Mesendoderm (in vitro differentiated cells): ENCODE measurements at regions not wholly inside any gene's neighbourhood (a gene's known extent, or its start where the extent isn't known, plus 50 kb on each side); places are given as distances from the start of the nearest gene placed in this dataset.
A peak's percentile ranks its signal among the peaks of the same experiment; 100 is the strongest.

ENCODE experiments used
- DNase-seq: peaks from one replicate; pipeline ENCODE4 v3.0.0; 2013
- H2AK5ac ChIP-seq: 2 replicates; pipeline ENCODE4 v1.6.1; 2013; ENCODE audit warnings: low read length, inconsistent platforms
- H2BK120ac ChIP-seq: 2 replicates; pipeline ENCODE4 v1.6.1; 2013; ENCODE audit warnings: low read depth, mild to moderate bottlenecking, low read length, moderate library complexity, mixed read lengths
- H2BK15ac ChIP-seq: replicated peaks from 2 replicates; pipeline ENCODE4 v1.6.1; 2013; ENCODE audit warnings: low read depth, mild to moderate bottlenecking, moderate library complexity
- H2BK5ac ChIP-seq: 2 replicates; pipeline ENCODE4 v1.6.1; 2013; ENCODE audit warnings: low read length, inconsistent platforms
- H3K18ac ChIP-seq: 2 replicates; pipeline ENCODE4 v1.6.1; 2013; ENCODE audit warnings: mild to moderate bottlenecking, low read length, mixed read lengths
- H3K23ac ChIP-seq: one replicate; pipeline ENCODE4 v1.6.1; 2013; ENCODE audit warnings: low read length
- H3K27ac ChIP-seq: 2 replicates; pipeline ENCODE4 v1.5.1; 2013; ENCODE audit warnings: low read depth, mild to moderate bottlenecking, inconsistent platforms, low read length, moderate library complexity
- H3K27me3 ChIP-seq: 2 replicates; pipeline ENCODE4 v1.6.1; 2013; ENCODE audit warnings: low read length, control low read depth, mild to moderate bottlenecking, inconsistent platforms; ENCODE audit not compliant: insufficient read depth, poor library complexity
- H3K36me3 ChIP-seq: 2 replicates; pipeline ENCODE4 v1.6.1; 2013; ENCODE audit warnings: low read length, inconsistent platforms; ENCODE audit not compliant: control insufficient read depth, insufficient read depth
- H3K4ac ChIP-seq: one replicate; pipeline ENCODE4 v1.6.1; 2013; ENCODE audit warnings: low read depth, mild to moderate bottlenecking, low read length, moderate library complexity
- H3K4me1 ChIP-seq: 2 replicates; pipeline ENCODE4 v1.6.1; 2013; ENCODE audit warnings: low read depth, low read length, inconsistent platforms; ENCODE audit not compliant: control insufficient read depth
- H3K4me2 ChIP-seq: 2 replicates; pipeline ENCODE4 v1.6.1; 2013; ENCODE audit warnings: low read length
- H3K4me3 ChIP-seq: 2 replicates; pipeline ENCODE4 v1.5.1; 2013; ENCODE audit warnings: mild to moderate bottlenecking, low read length
- H3K56ac ChIP-seq: one replicate; pipeline ENCODE4 v1.6.1; 2013; ENCODE audit warnings: low read length
- H3K79me1 ChIP-seq: 2 replicates; pipeline ENCODE4 v1.6.1; 2013; ENCODE audit warnings: low read length, inconsistent platforms
- H3K79me2 ChIP-seq: 2 replicates; pipeline ENCODE4 v1.6.1; 2013; ENCODE audit warnings: mild to moderate bottlenecking, low read length; ENCODE audit not compliant: control insufficient read depth, insufficient read depth
- H3K9ac ChIP-seq: 2 replicates; pipeline ENCODE4 v1.6.1; 2013; ENCODE audit warnings: low read length, inconsistent platforms
- H4K5ac ChIP-seq: one replicate; pipeline ENCODE4 v1.6.1; 2013; ENCODE audit warnings: low read length
- H4K8ac ChIP-seq: one replicate; pipeline ENCODE4 v1.6.1; 2013; ENCODE audit warnings: low read depth, mild to moderate bottlenecking, control low read depth, low read length, moderate library complexity
- WGBS: extraction: QIAGEN DNeasy Blood & Tissue Kit; methylation state at CpG from one replicate; pipeline ENCODE4 v1.1.7; 2013; ENCODE audit warnings: low lambda C conversion rate, missing lambda C conversion rate; ENCODE audit not compliant: insufficient coverage; ENCODE audit errors: extremely low coverage; 5-methylcytosine and 5-hydroxymethylcytosine counted together

GRCh38 chr5:167230414-167230813, 1061.0 kb upstream of the WWC1 start:
- no CpG with 5 or more reads among the region's 1 CpG for WGBS

GRCh38 chr5:167232675-167233311, 1058.7 kb upstream of the WWC1 start:
- no peak overlapping the region for H2AK5ac ChIP-seq
- no CpG with 5 or more reads among the region's 3 CpGs for WGBS
- H3K79me1 ChIP-seq, result no peaks in the 10 kb centered on the region
- H3K36me3 ChIP-seq, result no peaks in the 10 kb centered on the region
- no peak overlapping the region for H3K4me2 ChIP-seq
- no peak overlapping the region for H3K18ac ChIP-seq
- no peak overlapping the region for H3K4me3 ChIP-seq
- no peaks in the 10 kb centered on the region for H3K79me2 ChIP-seq
- no peak for DNase-seq
- H2BK15ac ChIP-seq, result no peak overlapping the region
- H3K9ac ChIP-seq, result no peak overlapping the region
- H3K27ac ChIP-seq, result no peak overlapping the region
- H3K4ac ChIP-seq, result no peak overlapping the region
- no peak overlapping the region for H2BK5ac ChIP-seq
- no peak overlapping the region for H4K5ac ChIP-seq
- H4K8ac ChIP-seq, result no peak overlapping the region
- no peak overlapping the region for H2BK120ac ChIP-seq
- H3K4me1 ChIP-seq, result no peaks in the 10 kb centered on the region
- peak overlapping the region; percentile 2 for H3K56ac ChIP-seq
- no peaks in the 10 kb centered on the region for H3K27me3 ChIP-seq
- no peak overlapping the region for H3K23ac ChIP-seq

More at GRCh38 chr5:167230414-167230813, 1061.0 kb upstream of the WWC1 start:
- Histone ChIP-seq H2AK5ac (no peak overlapping the region), H3K36me3 (no peaks in the 10 kb centered on the region), H3K18ac (no peak overlapping the region), H2BK15ac (no peak overlapping the region), H3K56ac (no peak overlapping the region), H4K8ac (no peak overlapping the region), H3K27ac (no peak overlapping the region), H3K27me3 (no peaks in the 10 kb centered on the region), H3K79me2 (no peaks in the 10 kb centered on the region), H3K79me1 (no peaks in the 10 kb centered on the region), H2BK5ac (no peak overlapping the region), H4K5ac (no peak overlapping the region), H3K4me1 (no peaks in the 10 kb centered on the region), H2BK120ac (no peak overlapping the region), H3K4ac (no peak overlapping the region), H3K23ac (no peak overlapping the region), H3K9ac (no peak overlapping the region), H3K4me3 (no peak overlapping the region), H3K4me2 (no peak overlapping the region)
- DNase-seq, result no peak

- no peak overlapping the region for H3K23ac ChIP-seq
- no peak overlapping the region for H3K27ac ChIP-seq
- WGBS, result no CpG with 5 or more reads among the region's 3 CpGs
- no peaks in the 10 kb centered on the region for H3K36me3 ChIP-seq
- no peaks in the 10 kb centered on the region for H3K79me2 ChIP-seq
- H3K4me3 ChIP-seq, result no peak overlapping the region
- H2BK15ac ChIP-seq, result no peak overlapping the region
- no peak overlapping the region for H3K4ac ChIP-seq
- H3K9ac ChIP-seq, result no peak overlapping the region
- H2BK5ac ChIP-seq, result no peak overlapping the region
- H3K56ac ChIP-seq, result no peak overlapping the region
- no peak overlapping the region for H2AK5ac ChIP-seq
- H3K18ac ChIP-seq, result no peak overlapping the region
- H2BK120ac ChIP-seq, result no peak overlapping the region
- H3K27me3 ChIP-seq, result no peaks in the 10 kb centered on the region
- H3K4me1 ChIP-seq, result no peaks in the 10 kb centered on the region
- DNase-seq, result no peak
- H3K4me2 ChIP-seq, result no peak overlapping the region
- H4K8ac ChIP-seq, result peak overlapping the region; percentile 0
- no peaks in the 10 kb centered on the region for H3K79me1 ChIP-seq
- H4K5ac ChIP-seq, result no peak overlapping the region
Measured at GRCh38 chr5:167233507-167234220, 1057.8 kb upstream of the WWC1 start.

- H3K36me3 ChIP-seq, result no peaks in the 10 kb centered on the region
- H3K79me1 ChIP-seq, result no peaks in the 10 kb centered on the region
- H3K9ac ChIP-seq, result no peak overlapping the region
- H3K27ac ChIP-seq, result no peak overlapping the region
- H3K4me3 ChIP-seq, result no peak overlapping the region
- H3K18ac ChIP-seq, result no peak overlapping the region
- no peak for DNase-seq
- no peaks in the 10 kb centered on the region for H3K4me1 ChIP-seq
- H2BK15ac ChIP-seq, result no peak overlapping the region
- no peak overlapping the region for H2BK120ac ChIP-seq
- H3K27me3 ChIP-seq, result no peaks in the 10 kb centered on the region
- no peaks in the 10 kb centered on the region for H3K79me2 ChIP-seq
- no peak overlapping the region for H3K4me2 ChIP-seq
- no peak overlapping the region for H2BK5ac ChIP-seq
- H4K8ac ChIP-seq, result no peak overlapping the region
- H4K5ac ChIP-seq, result no peak overlapping the region
- H3K4ac ChIP-seq, result no peak overlapping the region
- H2AK5ac ChIP-seq, result no peak overlapping the region
- no CpG with 5 or more reads among the region's 6 CpGs for WGBS
- no peak overlapping the region for H3K23ac ChIP-seq
- no peak overlapping the region for H3K56ac ChIP-seq
Measured at GRCh38 chr5:167241436-167242067, 1049.9 kb upstream of the WWC1 start.

GRCh38 chr5:167242701-167243100, 1048.7 kb upstream of the WWC1 start:
- no peak overlapping the region for H2BK15ac ChIP-seq
- H3K36me3 ChIP-seq, result no peaks in the 10 kb centered on the region
- no peaks in the 10 kb centered on the region for H3K27me3 ChIP-seq
- H3K23ac ChIP-seq, result no peak overlapping the region
- H3K4me2 ChIP-seq, result no peak overlapping the region
- WGBS, result no CpG with 5 or more reads among the region's 4 CpGs
- no peak overlapping the region for H2AK5ac ChIP-seq
- no peaks in the 10 kb centered on the region for H3K79me2 ChIP-seq
- H3K4me1 ChIP-seq, result no peaks in the 10 kb centered on the region
- H3K4ac ChIP-seq, result no peak overlapping the region
- no peak for DNase-seq
- no peak overlapping the region for H4K8ac ChIP-seq
- no peaks in the 10 kb centered on the region for H3K79me1 ChIP-seq
- no peak overlapping the region for H3K18ac ChIP-seq
- H3K27ac ChIP-seq, result no peak overlapping the region
- no peak overlapping the region for H3K4me3 ChIP-seq
- H2BK5ac ChIP-seq, result no peak overlapping the region
- no peak overlapping the region for H3K9ac ChIP-seq
- H3K56ac ChIP-seq, result no peak overlapping the region
- no peak overlapping the region for H2BK120ac ChIP-seq
- H4K5ac ChIP-seq, result no peak overlapping the region
